ENCODE measurements at regions not wholly inside any gene's neighbourhood (a gene's known extent, or its start where the extent isn't known, plus 50 kb on each side); places are given as distances from the start of the nearest gene placed in this dataset.

DNA sequence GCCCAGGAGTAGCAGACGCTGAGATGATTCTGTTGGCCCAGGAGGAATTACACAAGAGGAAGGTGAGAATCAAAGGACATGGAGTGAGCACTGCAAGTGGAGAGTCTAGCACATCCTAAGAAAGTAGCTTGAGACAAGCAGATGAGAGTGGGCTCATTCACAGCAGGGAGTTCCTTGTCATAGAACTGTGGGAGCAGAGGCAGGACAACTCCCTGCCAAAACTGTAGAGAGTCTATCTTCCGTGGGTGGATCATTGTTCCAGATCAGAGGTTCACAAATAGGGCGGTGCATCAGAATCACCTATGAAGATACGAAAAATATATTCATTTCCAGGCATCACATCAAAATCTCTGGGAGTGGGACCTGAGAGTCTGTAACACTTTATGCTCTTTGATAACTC lies 288.9 kb upstream of the C16orf82 start:
- Histone ChIP-seq H3K27me3 (ENCODE audit: low read depth) (no peaks in the 10 kb centered on the region), H3K4me1 (no peaks in the 10 kb centered on the region), H3K36me3 (replicated peaks) (no peaks in the 10 kb centered on the region), H3K9me3 (peaks cover 4% of the 10 kb centered on the region; the same call in 1 of the 2 replicates), H3K4me3 (no peak overlapping the region)
- in situ Hi-C loops (cut with MboI; ENCODE audit: low sequenced_read_pairs), result no loop called here
- DNase-seq (ENCODE audit: low spot score in 2 of 2), result no peak

DNA sequence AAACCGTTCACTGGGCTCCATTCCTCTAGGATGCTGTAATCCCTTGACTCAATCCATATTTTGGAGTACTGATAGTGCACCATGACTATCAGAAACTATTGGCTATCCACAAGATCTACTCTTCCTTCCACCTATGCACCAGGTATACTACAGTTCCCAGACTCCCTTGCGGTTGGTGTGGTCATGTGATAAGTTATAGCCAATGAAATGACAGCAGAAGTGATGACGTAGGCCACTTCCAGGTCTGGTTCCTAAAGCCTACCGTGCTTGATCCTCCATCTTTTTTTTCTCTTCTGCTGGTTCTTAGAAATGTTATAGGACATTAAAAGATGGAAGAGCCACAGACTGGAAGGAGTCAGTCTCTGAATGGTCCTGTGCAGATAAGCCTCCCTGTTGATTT lies 278.8 kb upstream of the C16orf82 start:
- in situ Hi-C loops (cut with MboI; ENCODE audit: low sequenced_read_pairs), result no loop called here
- no peak for DNase-seq (ENCODE audit: low spot score in 2 of 2)
- Histone ChIP-seq H3K4me1 (no peaks in the 10 kb centered on the region), H3K36me3 (replicated peaks) (no peaks in the 10 kb centered on the region), H3K27me3 (ENCODE audit: low read depth) (no peaks in the 10 kb centered on the region), H3K4me3 (no peak overlapping the region), H3K9me3 (0 out of 2 replicates have a peak, but pooled peaks cover 2% of the 10 kb centered on the region)

DNA sequence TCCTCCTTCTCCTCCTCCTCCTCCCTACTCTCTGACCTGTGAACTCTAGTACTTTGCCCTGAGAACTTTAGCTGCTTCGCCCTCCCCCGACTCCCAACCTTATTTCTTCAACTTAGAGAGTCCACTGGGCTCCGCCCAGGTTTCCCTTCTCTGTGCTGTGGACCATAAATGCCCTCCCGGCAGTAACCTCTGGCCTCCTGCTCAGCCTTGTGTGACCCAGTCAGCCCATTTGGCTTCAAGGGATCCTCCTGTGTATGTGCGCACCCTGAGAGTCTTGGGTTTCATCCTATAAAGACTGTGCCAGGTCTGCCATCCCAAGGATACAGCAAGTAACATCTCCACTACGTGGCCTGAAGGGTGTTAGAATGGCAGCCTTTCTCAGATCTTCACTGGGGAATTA lies 275.6 kb upstream of the C16orf82 start:
- no peaks in the 10 kb centered on the region for H3K4me1 ChIP-seq
- no peak overlapping the region for H3K4me3 ChIP-seq
- DNase-seq (ENCODE audit: low spot score in 2 of 2), result no peak
- H3K36me3 ChIP-seq (replicated peaks), result no peaks in the 10 kb centered on the region
- no peaks in the 10 kb centered on the region for H3K27me3 ChIP-seq (ENCODE audit: low read depth)
- 0 out of 2 replicates have a peak, but pooled peaks cover 2% of the 10 kb centered on the region for H3K9me3 ChIP-seq
- in situ Hi-C loops (cut with MboI; ENCODE audit: low sequenced_read_pairs), result no loop called here

DNA sequence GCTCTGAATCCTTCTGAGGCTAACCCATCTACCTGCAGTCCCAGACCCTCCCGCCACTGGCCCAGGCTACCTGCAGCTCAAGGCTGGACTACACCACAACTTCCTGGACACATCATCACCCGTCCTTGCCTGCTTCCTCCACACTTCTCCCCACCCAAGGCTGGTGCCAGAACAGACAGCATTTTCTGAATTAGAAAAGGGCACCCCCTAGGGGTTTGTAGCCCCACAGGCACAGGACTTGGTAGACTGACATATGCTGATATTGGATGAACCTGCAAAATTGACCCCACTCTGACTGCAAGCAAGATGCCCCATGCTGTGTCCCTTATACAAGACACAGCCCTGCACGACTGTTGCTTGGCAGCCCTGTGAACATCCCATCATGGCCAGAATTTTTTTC lies 271.5 kb upstream of the C16orf82 start:
- H3K9me3 ChIP-seq, result no peaks in the 10 kb centered on the region
- H3K4me1 ChIP-seq, result no peaks in the 10 kb centered on the region
- no peak for DNase-seq (ENCODE audit: low spot score in 2 of 2)
- H3K36me3 ChIP-seq (replicated peaks), result no peaks in the 10 kb centered on the region
- in situ Hi-C loops (cut with MboI; ENCODE audit: low sequenced_read_pairs), result no loop called here
- H3K27me3 ChIP-seq (ENCODE audit: low read depth), result no peaks in the 10 kb centered on the region
- H3K4me3 ChIP-seq, result no peak overlapping the region

DNA sequence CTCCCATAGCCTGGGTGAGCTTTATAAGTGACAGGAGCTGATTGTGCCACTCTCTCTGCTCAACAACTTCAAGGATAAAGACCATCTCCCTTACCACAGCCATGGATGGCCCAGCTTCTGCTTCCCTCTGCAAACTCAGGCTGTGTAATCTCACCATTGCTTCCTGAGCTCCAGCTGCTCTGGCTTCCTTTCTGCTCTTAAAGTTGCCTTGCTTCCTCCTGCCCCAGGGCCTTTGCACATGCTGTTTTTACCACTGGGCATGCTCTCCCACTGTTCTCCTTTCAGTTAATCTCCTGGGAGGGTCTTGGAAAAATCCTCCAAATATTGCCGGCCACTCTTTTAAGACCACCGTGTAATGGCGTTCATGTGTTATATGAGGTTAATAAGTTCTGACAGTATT lies 265.1 kb upstream of the C16orf82 start:
- H3K27me3 ChIP-seq (ENCODE audit: low read depth), result no peaks in the 10 kb centered on the region
- H3K4me3 ChIP-seq, result no peak overlapping the region
- no peaks in the 10 kb centered on the region for H3K4me1 ChIP-seq
- DNase-seq (ENCODE audit: low spot score in 2 of 2), result no peak
- no peaks in the 10 kb centered on the region for H3K36me3 ChIP-seq (replicated peaks)
- no peaks in the 10 kb centered on the region for H3K9me3 ChIP-seq
- in situ Hi-C loops (cut with MboI; ENCODE audit: low sequenced_read_pairs), result no loop called here

DNA sequence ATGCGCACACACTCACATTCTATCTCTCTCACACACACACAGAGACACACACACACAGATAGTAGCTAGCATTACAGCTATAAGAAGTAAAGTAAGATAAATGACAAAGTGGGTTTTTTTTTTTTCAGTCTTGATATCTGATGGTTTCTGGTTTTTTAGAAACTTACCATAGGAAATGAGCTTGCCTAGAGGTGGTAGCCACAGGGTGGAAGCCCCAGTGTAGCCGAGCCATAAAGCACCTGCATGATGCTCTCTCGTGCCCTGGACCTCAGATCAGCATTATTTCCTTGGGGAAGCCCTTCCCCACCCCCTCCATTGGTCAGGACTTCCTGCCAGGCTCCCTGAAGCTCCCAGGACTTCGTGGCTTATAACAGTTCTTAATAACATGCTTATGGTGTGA lies 264.3 kb upstream of the C16orf82 start:
- Histone ChIP-seq H3K27me3 (ENCODE audit: low read depth) (no peaks in the 10 kb centered on the region), H3K36me3 (replicated peaks) (no peaks in the 10 kb centered on the region), H3K9me3 (no peaks in the 10 kb centered on the region), H3K4me3 (no peak overlapping the region), H3K4me1 (no peaks in the 10 kb centered on the region)
- no peak for DNase-seq (ENCODE audit: low spot score in 2 of 2)
- in situ Hi-C loops (cut with MboI; ENCODE audit: low sequenced_read_pairs), result no loop called here

DNA sequence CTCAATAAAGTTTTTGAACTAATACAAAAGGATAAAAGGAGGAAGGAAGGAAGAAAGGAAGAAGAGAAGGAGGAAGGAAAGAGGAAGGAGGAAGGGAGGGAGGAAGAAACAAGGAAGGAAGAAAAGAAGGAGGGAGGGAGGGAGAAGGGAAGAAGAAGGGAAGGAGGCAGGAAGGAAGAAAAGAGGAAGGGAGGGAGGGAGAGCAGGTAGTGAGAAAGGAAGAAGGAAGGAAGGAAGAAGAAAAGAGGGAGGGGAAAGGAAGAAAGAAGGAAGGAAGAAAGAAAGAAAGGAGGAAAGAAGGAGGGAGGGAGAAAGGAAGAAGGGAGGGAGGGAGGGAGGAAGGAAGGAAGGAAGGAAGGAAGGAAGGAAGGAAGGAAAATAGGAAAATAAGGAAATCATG lies 263.8 kb upstream of the C16orf82 start:
- Histone ChIP-seq H3K27me3 (ENCODE audit: low read depth) (no peaks in the 10 kb centered on the region), H3K4me3 (no peak overlapping the region), H3K4me1 (no peaks in the 10 kb centered on the region), H3K9me3 (no peaks in the 10 kb centered on the region), H3K36me3 (replicated peaks) (no peaks in the 10 kb centered on the region)
- in situ Hi-C loops (cut with MboI; ENCODE audit: low sequenced_read_pairs), result no loop called here
- DNase-seq (ENCODE audit: low spot score in 2 of 2), result no peak

DNA sequence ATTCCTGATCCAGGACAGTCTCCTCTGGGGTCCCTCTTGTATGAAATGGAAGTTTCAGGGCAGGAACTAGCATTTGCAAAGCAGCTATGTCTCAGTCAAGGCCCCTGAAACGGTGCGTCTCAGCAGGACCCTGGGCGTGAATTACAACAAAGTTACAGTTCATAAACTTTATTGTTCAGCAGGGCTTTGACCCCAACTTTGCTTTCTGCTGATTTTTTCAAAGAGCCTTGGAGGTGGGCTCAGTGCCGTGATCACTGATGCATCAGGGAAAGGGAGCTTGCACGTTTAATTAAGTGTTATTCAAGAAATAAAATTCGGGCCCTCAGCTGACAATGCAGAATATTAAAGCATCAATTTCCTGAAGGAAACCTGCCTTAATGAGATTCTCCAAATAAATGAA lies 260.1 kb upstream of the C16orf82 start:
- no peaks in the 10 kb centered on the region for H3K4me1 ChIP-seq
- in situ Hi-C loops (cut with MboI; ENCODE audit: low sequenced_read_pairs), result no loop called here
- no peaks in the 10 kb centered on the region for H3K27me3 ChIP-seq (ENCODE audit: low read depth)
- no peaks in the 10 kb centered on the region for H3K9me3 ChIP-seq
- H3K36me3 ChIP-seq (replicated peaks), result no peaks in the 10 kb centered on the region
- H3K4me3 ChIP-seq, result no peak overlapping the region
- DNase-seq (ENCODE audit: low spot score in 2 of 2), result no peak

DNA sequence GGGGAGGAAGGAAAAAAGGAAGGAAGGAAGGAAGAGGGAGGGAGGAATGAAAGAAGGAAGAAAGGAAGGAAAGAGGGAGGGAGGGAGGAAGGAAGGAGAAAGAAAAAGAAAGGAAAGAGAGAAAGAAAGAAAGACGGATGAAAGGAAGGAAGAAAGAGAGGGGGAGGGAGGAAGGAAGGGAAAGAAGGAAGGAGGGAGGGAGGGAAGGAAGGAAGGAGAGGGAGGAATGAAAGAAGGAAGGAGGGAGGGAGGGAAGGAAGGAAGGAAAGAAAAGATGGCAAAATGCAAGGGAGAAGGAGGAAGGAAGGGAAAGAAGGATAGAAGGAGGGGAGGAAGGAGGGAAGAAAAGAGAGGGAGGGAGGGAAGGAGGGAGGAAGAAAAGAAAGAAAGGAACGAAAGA lies 257.3 kb upstream of the C16orf82 start:
- H3K9me3 ChIP-seq, result no peaks in the 10 kb centered on the region
- no peak overlapping the region for H3K4me3 ChIP-seq
- H3K36me3 ChIP-seq (replicated peaks), result no peaks in the 10 kb centered on the region
- no peaks in the 10 kb centered on the region for H3K4me1 ChIP-seq
- no peaks in the 10 kb centered on the region for H3K27me3 ChIP-seq (ENCODE audit: low read depth)
- in situ Hi-C loops (cut with MboI; ENCODE audit: low sequenced_read_pairs), result no loop called here
- no peak for DNase-seq (ENCODE audit: low spot score in 2 of 2)

DNA sequence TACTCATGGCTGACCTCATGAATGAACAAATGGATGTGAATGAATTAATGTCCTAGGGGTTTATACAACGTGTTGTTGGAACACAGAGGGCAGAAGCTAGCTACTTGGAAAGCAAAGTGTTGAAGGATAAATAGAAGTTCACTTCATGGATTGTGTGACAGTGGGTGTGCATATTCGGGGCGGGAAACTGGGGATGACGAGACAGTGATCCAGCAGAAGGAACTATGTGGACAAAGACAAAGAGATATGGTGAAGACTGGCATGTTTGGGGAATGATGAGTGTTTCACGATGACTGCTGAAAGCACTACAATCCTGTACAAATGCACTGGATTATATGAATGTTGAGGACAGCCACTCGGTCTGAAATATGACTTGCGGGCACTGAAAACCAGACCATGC lies 250.5 kb upstream of the C16orf82 start:
- H3K27me3 ChIP-seq (ENCODE audit: low read depth), result no peaks in the 10 kb centered on the region
- H3K9me3 ChIP-seq, result no peaks in the 10 kb centered on the region
- in situ Hi-C loops (cut with MboI; ENCODE audit: low sequenced_read_pairs), result no loop called here
- no peak overlapping the region for H3K4me3 ChIP-seq
- H3K36me3 ChIP-seq (replicated peaks), result no peaks in the 10 kb centered on the region
- H3K4me1 ChIP-seq, result no peaks in the 10 kb centered on the region
- no peak for DNase-seq (ENCODE audit: low spot score in 2 of 2)

DNA sequence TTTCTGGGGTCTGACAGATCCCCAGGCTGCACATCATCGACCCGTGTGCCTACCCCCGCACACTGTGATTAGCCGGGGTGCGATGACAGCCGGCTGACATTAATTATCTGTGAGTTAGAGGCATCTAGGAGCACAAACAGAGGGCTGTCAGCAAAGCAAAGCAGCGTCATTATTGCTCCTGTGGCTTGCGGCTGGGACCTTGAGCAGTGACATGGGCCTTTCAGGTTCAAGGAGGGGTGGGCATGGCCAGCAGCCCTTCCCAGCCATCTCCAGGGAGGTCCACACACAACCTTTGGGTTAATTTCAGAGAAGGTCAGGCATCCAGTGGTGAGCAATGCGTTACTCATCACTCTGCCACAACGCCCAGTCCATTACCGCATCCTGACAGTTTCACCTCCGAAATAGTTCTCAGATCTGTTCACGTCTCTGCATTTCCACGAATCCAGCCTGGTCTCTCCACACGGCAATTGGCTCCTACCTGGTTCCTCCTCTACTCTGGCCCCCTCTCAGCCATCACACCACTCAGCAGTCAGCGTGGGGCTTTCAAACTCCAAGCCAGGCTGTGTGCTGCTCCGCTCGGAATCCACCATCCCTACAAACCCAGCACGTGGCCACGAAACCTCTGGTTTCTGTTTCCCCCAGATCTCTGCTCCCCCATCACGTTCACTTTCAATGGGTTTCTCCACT lies 249.7 kb upstream of the C16orf82 start:
- H3K27me3 ChIP-seq (ENCODE audit: low read depth), result no peaks in the 10 kb centered on the region
- H3K36me3 ChIP-seq (replicated peaks), result no peaks in the 10 kb centered on the region
- DNase-seq (ENCODE audit: low spot score in 2 of 2), result no peak
- no peaks in the 10 kb centered on the region for H3K9me3 ChIP-seq
- no peak overlapping the region for H3K4me3 ChIP-seq
- H3K4me1 ChIP-seq, result no peaks in the 10 kb centered on the region
- in situ Hi-C loops (cut with MboI; ENCODE audit: low sequenced_read_pairs), result no loop called here

DNA sequence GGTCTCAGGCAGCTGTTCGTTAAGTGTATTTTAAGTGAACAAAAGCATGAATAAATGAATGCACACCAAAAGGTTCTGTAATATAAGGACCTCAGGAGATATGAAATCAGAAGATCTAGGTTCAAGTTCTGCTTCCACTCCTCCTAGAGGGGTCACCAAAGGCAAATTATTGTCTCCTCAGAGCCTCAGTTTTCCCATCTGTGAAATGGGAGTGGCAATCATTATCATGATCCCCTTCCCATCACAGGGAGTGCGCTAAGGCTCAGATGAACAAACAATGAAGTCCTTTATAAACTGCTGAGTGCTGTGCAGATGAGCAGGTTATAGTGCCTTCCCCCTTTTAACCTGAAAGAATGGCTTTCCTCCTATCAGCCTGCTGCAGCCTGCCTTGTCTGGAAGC lies 248.3 kb upstream of the C16orf82 start:
- no peak for DNase-seq (ENCODE audit: low spot score in 2 of 2)
- no peaks in the 10 kb centered on the region for H3K27me3 ChIP-seq (ENCODE audit: low read depth)
- no peaks in the 10 kb centered on the region for H3K9me3 ChIP-seq
- no peaks in the 10 kb centered on the region for H3K4me1 ChIP-seq
- H3K4me3 ChIP-seq, result no peak overlapping the region
- H3K36me3 ChIP-seq (replicated peaks), result no peaks in the 10 kb centered on the region
- in situ Hi-C loops (cut with MboI; ENCODE audit: low sequenced_read_pairs), result no loop called here

DNA sequence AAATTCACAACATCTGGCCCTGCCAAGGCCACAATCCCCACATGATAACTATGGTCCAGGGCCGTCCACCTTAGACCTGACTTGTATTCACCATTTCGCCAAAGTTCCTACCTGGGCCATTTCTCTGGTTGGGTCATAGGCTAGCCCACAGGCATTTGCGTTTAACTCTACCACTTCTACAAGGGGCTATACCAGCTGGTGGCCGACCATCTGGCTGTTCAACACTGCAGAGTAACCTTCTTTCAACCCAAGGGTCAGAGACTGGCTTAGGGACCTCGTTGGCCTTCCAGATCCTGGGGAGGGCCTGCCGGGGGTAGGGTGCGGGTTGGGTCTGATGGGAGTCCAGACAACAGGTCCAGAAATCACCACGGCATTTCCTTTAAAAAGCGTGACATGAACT lies 242.3 kb upstream of the C16orf82 start:
- H3K27me3 ChIP-seq (ENCODE audit: low read depth), result no peaks in the 10 kb centered on the region
- no peaks in the 10 kb centered on the region for H3K36me3 ChIP-seq (replicated peaks)
- no peaks in the 10 kb centered on the region for H3K4me1 ChIP-seq
- no peaks in the 10 kb centered on the region for H3K9me3 ChIP-seq
- in situ Hi-C loops (cut with MboI; ENCODE audit: low sequenced_read_pairs), result no loop called here
- no peak overlapping the region for H3K4me3 ChIP-seq
- DNase-seq (ENCODE audit: low spot score in 2 of 2), result no peak

DNA sequence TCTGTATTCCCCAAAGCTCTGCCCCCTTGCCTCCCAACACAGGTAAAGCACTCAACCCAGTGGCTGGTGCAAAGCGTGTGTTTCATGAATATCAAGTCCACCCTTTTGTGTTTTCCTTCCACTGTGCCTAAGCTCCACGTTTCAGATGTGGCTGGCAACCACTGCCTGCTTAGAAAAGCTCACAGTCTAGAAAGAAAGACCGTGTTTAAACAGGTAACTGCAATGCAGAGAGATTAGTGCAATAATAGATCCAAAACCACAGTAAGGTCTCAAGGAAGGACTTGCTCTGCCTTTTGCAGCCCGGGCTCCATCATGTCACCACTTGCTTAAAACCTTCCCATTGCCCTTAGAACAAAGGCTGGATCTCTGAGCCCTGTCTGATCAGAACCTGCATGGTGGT lies 240.2 kb upstream of the C16orf82 start:
- in situ Hi-C loops (cut with MboI; ENCODE audit: low sequenced_read_pairs), result no loop called here
- H3K4me1 ChIP-seq, result no peaks in the 10 kb centered on the region
- no peak for DNase-seq (ENCODE audit: low spot score in 2 of 2)
- H3K4me3 ChIP-seq, result no peak overlapping the region
- H3K36me3 ChIP-seq (replicated peaks), result no peaks in the 10 kb centered on the region
- no peaks in the 10 kb centered on the region for H3K27me3 ChIP-seq (ENCODE audit: low read depth)
- H3K9me3 ChIP-seq, result no peaks in the 10 kb centered on the region

DNA sequence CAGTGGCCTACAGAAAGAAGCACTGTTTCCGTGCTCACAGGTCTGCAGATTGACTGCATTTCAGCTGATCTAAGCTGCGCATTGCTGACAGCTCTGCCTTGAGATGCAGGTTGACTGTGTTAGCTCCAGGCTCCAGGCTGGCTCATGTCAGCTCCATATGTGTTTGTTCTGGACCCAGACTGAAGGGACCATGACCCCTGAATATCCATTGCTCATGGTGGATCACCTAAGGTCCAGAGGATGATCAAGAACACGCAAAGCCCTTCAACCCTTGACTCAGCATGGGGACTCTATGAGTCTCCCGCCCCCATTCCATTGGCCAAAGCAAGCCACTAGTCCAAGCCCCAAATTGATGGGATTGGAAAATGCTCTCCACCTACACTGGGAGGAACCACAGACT lies 239.3 kb upstream of the C16orf82 start:
- in situ Hi-C loops (cut with MboI; ENCODE audit: low sequenced_read_pairs), result no loop called here
- H3K9me3 ChIP-seq, result no peaks in the 10 kb centered on the region
- no peak for DNase-seq (ENCODE audit: low spot score in 2 of 2)
- H3K4me1 ChIP-seq, result no peaks in the 10 kb centered on the region
- no peak overlapping the region for H3K4me3 ChIP-seq
- no peaks in the 10 kb centered on the region for H3K27me3 ChIP-seq (ENCODE audit: low read depth)
- no peaks in the 10 kb centered on the region for H3K36me3 ChIP-seq (replicated peaks)
